ENCODE measurements at regions not wholly inside any gene's neighbourhood (a gene's known extent, or its start where the extent isn't known, plus 50 kb on each side); places are given as distances from the start of the nearest gene placed in this dataset.

DNA sequence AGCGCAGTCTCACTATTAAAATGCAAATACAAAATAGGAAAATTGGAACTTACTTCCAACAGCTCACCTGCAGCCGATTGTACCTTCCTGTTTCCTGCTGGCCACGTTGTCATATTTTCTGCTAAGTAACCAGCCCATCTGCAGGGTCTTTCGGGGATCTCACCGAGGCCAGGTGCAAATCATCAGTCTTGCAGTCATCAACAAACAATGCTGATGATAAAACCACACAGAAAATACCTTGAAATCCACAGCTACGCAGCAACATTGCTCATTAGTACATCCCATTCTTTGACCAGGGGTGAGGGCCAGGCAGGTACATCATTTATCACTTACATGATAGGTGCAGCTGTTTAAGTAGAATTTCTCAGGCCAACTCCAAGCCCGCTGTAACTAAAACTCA, 406.9 kb downstream of the TMEM121 start:
- TF ChIP-seq, protein P1, sequence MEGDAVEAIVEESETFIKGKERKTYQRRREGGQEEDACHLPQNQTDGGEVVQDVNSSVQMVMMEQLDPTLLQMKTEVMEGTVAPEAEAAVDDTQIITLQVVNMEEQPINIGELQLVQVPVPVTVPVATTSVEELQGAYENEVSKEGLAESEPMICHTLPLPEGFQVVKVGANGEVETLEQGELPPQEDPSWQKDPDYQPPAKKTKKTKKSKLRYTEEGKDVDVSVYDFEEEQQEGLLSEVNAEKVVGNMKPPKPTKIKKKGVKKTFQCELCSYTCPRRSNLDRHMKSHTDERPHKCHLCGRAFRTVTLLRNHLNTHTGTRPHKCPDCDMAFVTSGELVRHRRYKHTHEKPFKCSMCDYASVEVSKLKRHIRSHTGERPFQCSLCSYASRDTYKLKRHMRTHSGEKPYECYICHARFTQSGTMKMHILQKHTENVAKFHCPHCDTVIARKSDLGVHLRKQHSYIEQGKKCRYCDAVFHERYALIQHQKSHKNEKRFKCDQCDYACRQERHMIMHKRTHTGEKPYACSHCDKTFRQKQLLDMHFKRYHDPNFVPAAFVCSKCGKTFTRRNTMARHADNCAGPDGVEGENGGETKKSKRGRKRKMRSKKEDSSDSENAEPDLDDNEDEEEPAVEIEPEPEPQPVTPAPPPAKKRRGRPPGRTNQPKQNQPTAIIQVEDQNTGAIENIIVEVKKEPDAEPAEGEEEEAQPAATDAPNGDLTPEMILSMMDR (IDR thresholded peaks at IDR 0.05; ENCODE audit: control insufficient read depth, insufficient read depth, low read depth, low read length, missing control alignments) = no peak
- DNase-seq (ENCODE audit: low read depth) = no peak
- no peak overlapping the region for H3K4me3 ChIP-seq (ENCODE audit: control insufficient read depth, low read depth, low read length)

DNA sequence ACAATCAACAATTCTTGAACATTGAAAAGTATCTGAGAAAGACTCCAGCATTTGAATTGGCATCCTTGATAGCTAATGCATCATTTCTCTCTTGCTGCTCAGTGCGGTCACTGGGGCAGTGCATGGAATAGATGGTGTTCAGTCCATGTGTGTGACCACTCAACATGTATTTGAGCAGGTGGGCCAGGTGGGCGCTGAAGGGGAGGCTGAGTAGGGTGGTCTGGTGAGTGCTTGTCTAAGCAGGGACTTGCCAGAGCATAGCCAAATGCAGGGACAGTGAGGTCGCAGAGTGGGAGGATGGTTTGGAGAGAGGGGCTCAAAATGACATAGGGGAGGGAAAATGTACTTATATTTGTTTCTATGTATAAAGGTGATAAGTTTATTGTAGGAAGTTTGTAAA, 409.0 kb downstream of the TMEM121 start:
- DNase-seq (ENCODE audit: low read depth) = no peak
- TF ChIP-seq, protein P1 (IDR thresholded peaks at IDR 0.05; ENCODE audit: control insufficient read depth, insufficient read depth, low read depth, low read length, missing control alignments) = no peak
- no peak overlapping the region for H3K4me3 ChIP-seq (ENCODE audit: control insufficient read depth, low read depth, low read length)

DNA sequence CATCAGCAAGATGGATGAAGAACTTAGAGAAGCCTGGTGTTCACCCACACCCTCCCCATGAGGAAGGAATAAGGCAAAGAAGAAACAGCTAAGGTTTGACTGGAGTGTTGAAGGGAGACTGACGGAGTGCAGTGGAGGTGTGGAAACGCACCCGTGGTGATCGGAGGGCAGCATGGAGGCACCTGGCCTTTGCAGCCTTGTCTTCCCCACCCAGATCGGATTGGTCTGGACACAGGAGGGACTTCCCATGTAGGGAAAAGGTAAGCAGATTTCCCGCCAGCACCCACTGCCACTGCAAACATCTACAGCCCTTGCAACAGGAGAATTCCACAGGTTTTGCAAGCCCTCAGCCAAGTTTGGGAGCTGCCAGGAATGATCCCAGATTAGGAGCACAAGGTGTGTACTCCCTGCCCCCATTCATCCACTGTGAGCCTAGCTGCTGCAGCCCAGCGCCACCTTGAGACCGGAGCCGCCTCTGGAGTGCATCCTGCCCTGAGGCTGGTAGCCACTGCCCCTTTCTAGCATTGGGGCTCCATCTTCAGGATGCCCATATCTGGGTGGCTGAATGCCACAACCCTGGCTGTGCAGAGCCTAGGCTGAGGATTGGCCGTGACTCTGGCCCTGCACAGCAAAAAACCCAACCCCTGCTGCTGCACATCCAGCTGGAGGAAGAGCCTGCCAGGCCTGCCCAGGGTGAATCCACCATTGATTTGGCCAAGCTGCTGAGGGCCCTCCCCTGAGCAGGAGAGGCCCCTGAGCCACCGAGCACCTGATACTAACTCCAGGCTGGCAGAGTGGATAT, 411.1 kb downstream of the TMEM121 start:
- TF ChIP-seq, protein P1 (IDR thresholded peaks at IDR 0.05; ENCODE audit: control insufficient read depth, insufficient read depth, low read depth, low read length, missing control alignments) = no peak
- DNase-seq (ENCODE audit: low read depth) = no peak
- no peak overlapping the region for H3K4me3 ChIP-seq (ENCODE audit: control insufficient read depth, low read depth, low read length)

DNA sequence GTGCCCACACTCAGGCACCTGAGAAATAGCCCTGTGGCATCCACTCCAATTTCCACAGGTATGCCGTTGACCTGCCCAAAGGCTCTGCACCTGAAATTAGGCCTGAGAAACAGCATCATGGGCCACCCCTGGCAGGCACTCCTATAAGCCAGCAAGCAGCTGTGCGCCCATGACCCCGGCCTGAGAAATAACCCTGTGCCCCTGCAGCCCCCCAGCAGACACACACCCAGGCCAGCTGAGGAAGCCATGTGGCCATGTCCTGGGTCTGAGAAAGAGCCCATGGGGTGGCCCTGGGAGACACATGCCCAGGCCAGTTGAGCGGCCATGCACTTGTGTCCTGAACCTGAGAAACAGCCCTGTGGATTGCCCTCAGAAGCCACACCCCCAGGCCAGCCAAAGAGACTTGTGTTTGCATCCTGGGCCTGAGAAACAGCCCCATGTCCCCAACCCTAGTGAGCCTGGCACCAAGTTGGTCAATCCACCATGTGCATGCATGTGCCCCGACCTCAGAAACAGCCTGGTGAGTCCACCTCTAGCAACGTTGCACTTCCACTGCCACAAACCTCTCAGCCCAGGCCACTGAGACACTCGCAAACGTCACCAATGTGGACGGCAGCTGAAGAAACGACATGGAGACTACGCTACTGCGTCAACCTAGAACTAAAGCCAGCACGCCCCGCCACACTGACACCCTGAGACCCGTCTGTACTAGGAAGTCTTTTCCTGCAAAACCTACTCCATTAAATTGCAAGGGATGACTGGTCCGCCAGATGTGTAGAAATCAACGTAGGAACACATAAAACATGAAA, 411.9 kb downstream of the TMEM121 start:
- TF ChIP-seq, protein P1 (IDR thresholded peaks at IDR 0.05; ENCODE audit: control insufficient read depth, insufficient read depth, low read depth, low read length, missing control alignments) = no peak
- DNase-seq (ENCODE audit: low read depth) = no peak
- no peak overlapping the region for H3K4me3 ChIP-seq (ENCODE audit: control insufficient read depth, low read depth, low read length)

DNA sequence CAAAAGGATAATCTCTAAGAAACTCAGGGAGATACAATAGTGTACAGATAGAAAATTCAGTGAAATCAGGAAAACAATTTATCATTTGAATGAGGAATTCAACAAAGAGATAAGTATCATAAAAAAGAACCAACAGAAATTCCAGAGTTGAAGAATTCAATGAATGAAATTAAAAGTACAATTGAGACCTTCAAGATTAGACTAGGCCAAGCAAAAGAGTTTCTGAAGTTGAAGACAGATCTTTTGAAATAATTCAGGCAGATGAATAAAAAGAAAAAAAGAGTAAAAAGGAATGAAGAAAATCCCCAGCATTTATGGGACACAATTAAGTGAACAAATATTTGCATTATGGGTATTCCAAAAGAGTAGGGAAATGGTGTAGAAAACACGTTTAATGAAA, 412.6 kb downstream of the TMEM121 start:
- DNase-seq (ENCODE audit: low read depth) = no peak
- H3K4me3 ChIP-seq (ENCODE audit: control insufficient read depth, low read depth, low read length) = no peak overlapping the region
- TF ChIP-seq, protein P1 (IDR thresholded peaks at IDR 0.05; ENCODE audit: control insufficient read depth, insufficient read depth, low read depth, low read length, missing control alignments) = no peak

DNA sequence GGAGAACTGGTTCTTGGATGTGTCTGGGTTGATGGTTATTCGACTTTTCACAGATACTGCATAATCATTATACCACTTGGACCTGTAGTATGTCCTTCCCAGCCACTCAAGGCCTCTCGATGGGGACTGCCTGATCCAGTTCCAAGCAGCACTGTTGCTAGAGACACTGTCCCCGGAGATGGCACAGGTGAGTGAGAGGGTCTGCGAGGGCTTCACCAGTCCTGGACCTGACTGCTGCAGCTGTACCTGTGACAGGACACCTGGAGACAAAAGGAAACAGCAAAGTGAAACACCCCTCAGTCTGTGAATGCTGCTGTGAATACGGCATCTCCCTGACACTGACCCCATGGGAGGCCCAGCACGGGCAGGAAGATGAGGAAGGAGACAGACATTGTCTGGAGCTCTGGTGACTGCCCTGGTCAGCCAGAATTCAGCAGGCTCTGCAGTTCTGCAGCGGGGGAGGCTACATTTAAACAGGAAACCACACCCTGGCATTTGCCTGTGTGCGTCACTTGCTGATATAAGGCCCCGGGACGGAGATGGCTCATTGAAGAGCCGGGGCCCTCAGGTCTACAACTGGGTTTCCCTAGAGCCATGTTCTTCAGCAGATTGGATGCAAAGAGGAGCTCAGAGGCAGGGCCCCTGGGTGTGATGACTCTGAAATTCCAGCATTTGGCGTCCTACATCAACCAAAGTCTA, 413.6 kb downstream of the TMEM121 start:
- TF ChIP-seq, protein P1 (IDR thresholded peaks at IDR 0.05; ENCODE audit: control insufficient read depth, insufficient read depth, low read depth, low read length, missing control alignments) = no peak
- H3K4me3 ChIP-seq (ENCODE audit: control insufficient read depth, low read depth, low read length) = no peak overlapping the region
- no peak for DNase-seq (ENCODE audit: low read depth)
